Muscle layer of duodenum (tissue), 2 donors: ENCODE measurements at regions not wholly inside any gene's neighbourhood (a gene's known extent, or its start where the extent isn't known, plus 50 kb on each side); places are given as distances from the start of the nearest gene placed in this dataset.
"Not testable (repeated sequence)": the region's sequence is repeated elsewhere in the genome, so short reads cannot be mapped to it uniquely, and the experiment has no call there.

ENCODE experiments used
- H3K27ac ChIP-seq: one replicate; pipeline ENCODE4 v1.7.0; 2013; ENCODE audit warnings: mild to moderate bottlenecking, low read length
- H3K27me3 ChIP-seq: one replicate; pipeline ENCODE4 v1.7.0; 2013; ENCODE audit warnings: low read depth, mild to moderate bottlenecking, control low read depth, low read length
- H3K36me3 ChIP-seq, 2 donors: one replicate each; pipeline ENCODE4 v1.7.0; 2013; ENCODE audit warnings: low read length in 2 of 2, control low read depth in 1 of 2, mild to moderate bottlenecking in 1 of 2; ENCODE audit not compliant: insufficient read depth in 2 of 2, control insufficient read depth in 1 of 2
- H3K4me1 ChIP-seq, 2 donors: one replicate each; pipeline ENCODE4 v1.7.0; 2013; ENCODE audit warnings: low read length in 2 of 2, mild to moderate bottlenecking in 2 of 2, control low read depth in 1 of 2, moderate library complexity in 1 of 2; ENCODE audit not compliant: insufficient read depth in 2 of 2, control insufficient read depth in 1 of 2
- H3K4me3 ChIP-seq, 2 donors: one replicate each; pipeline ENCODE4 v1.7.0; 2013; ENCODE audit warnings: low read length in 2 of 2, low read depth in 1 of 2, mild to moderate bottlenecking in 1 of 2
- H3K9me3 ChIP-seq, 2 donors: one replicate each; pipeline ENCODE4 v1.7.0; 2013; ENCODE audit warnings: low read length in 2 of 2, control low read depth in 1 of 2, mild to moderate bottlenecking in 1 of 2; ENCODE audit not compliant: control insufficient read depth in 1 of 2
- donor health status: healthy.

DNA sequence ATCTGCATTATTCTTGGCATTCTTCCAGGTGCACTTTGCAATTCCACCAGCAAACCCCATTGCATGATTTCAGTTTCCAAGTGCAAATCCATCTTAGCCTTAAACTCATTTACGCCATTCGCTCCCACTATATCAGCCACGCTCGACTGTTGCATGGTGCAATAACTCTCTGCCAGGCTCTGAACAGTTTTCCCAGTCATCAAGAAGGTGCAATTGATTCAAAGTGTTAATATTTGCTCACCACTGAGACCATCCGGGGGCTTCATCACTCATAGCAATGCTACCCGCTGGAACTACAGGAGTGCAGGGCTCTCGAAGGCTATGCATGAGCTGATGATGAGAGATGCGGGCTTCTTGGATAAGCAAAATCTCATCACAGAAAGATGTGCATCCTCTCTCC, 488.2 kb downstream of the OMA1 start:
- no peaks in the 10 kb centered on the region for H3K36me3 ChIP-seq
- no peaks in the 10 kb centered on the region for H3K9me3 ChIP-seq
- H3K4me3 ChIP-seq = no peak overlapping the region
- no peaks in the 10 kb centered on the region for H3K4me1 ChIP-seq
- H3K27me3 ChIP-seq = no peaks in the 10 kb centered on the region
- no peak overlapping the region for H3K27ac ChIP-seq

DNA sequence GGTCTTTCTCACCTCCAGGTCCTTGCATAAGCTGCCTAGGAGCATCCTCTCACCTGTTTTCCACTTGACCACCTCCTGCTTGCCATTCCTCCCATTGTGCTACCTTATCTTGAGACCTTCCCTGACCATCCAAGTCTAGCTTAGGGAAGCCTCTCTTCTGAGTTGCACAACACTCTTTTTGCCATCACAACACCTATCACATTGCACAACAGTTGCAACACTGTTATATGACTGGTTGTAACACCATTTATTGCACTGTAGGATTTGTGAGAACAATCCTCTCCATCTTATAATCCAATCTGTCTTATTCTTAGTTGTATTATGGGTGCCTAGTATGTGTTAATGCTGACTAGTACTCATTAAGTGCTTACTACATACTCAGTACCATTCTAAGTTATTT, 488.7 kb downstream of the OMA1 start:
- no peaks in the 10 kb centered on the region for H3K4me1 ChIP-seq
- H3K27me3 ChIP-seq = no peaks in the 10 kb centered on the region
- H3K9me3 ChIP-seq = no peaks in the 10 kb centered on the region
- H3K4me3 ChIP-seq = no peak overlapping the region
- no peak overlapping the region for H3K27ac ChIP-seq
- no peaks in the 10 kb centered on the region for H3K36me3 ChIP-seq

- not testable (repeated sequence) for H3K27me3 ChIP-seq, H3K36me3 ChIP-seq, H3K4me1 ChIP-seq, H3K4me3 ChIP-seq, H3K27ac ChIP-seq, H3K9me3 ChIP-seq
Measured at GRCh38 chr1:58051187-58051586, 495.3 kb downstream of the OMA1 start.

GRCh38 chr1:58047265-58047858, 499.2 kb downstream of the OMA1 start:
- H3K4me1 ChIP-seq = no peaks in the 10 kb centered on the region
- no peaks in the 10 kb centered on the region for H3K27me3 ChIP-seq
- H3K9me3 ChIP-seq = no peaks in the 10 kb centered on the region
- no peak overlapping the region for H3K4me3 ChIP-seq
- H3K27ac ChIP-seq = no peak overlapping the region
- no peaks in the 10 kb centered on the region for H3K36me3 ChIP-seq

- Histone ChIP-seq H3K27me3 (no peaks in the 10 kb centered on the region), H3K27ac (no peak overlapping the region), H3K4me3 (no peak overlapping the region), H3K4me1 (no peaks in the 10 kb centered on the region), H3K36me3 (no peaks in the 10 kb centered on the region), H3K9me3 (no peaks in the 10 kb centered on the region)
Measured at GRCh38 chr1:58045094-58045705, 501.3 kb downstream of the OMA1 start.

DNA sequence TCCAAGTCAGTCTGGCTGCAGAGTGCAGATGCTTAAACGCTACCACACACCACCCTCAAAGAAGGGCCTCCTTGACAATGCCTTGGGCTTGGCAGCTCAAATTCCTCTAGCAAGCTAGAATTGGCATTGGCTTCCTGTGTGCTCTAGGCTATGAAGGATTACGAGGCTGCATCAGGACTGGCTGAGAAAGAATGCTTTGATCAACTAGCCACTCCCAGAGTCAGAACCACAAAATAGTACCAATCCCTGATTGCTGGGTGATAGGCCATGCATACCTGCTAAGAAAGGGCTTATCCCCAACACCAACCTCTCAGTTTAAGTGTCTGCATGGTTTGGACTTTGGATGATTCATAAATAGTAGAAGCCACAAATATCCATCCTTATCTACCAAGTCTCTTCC, 504.9 kb downstream of the OMA1 start:
- H3K9me3 ChIP-seq = no peaks in the 10 kb centered on the region
- no peaks in the 10 kb centered on the region for H3K36me3 ChIP-seq
- no peak overlapping the region for H3K4me3 ChIP-seq
- H3K4me1 ChIP-seq = no peaks in the 10 kb centered on the region
- H3K27me3 ChIP-seq = no peaks in the 10 kb centered on the region
- H3K27ac ChIP-seq = no peak overlapping the region

DNA sequence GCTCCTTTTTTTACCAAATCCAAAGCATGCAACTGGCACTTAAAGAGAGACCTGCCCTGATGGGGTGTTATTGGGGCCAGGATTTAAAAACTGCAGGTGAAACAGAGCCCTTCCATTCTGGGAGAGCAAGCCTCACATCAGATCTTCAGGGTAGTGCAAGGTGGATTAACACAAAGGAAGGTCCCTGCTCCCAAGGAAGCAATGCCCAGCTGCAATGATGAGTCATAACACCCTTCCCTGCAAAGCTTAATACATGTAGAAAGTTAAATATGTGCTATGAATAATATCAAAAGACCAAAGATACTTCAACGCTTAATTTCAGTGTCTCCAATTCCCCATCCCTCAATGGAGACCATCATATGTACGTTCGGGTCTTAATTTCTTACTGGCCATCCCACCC, 508.0 kb downstream of the OMA1 start:
- no peak overlapping the region for H3K4me3 ChIP-seq
- no peaks in the 10 kb centered on the region for H3K9me3 ChIP-seq

GRCh38 chr1:58035523-58035922, 511.0 kb downstream of the OMA1 start:
- Histone ChIP-seq H3K27me3 (no peaks in the 10 kb centered on the region), H3K27ac (no peak overlapping the region), H3K9me3 (no peaks in the 10 kb centered on the region), H3K36me3 (no peaks in the 10 kb centered on the region), H3K4me1 (no peaks in the 10 kb centered on the region), H3K4me3 (no peak overlapping the region)

More for the DNA sequence above, 508.0 kb downstream of the OMA1 start:
- Histone ChIP-seq H3K36me3 (no peaks in the 10 kb centered on the region), H3K27ac (no peak overlapping the region), H3K27me3 (no peaks in the 10 kb centered on the region), H3K4me1 (no peaks in the 10 kb centered on the region)

GRCh38 chr1:58033311-58033710, 513.2 kb downstream of the OMA1 start:
- Histone ChIP-seq H3K27me3 (no peaks in the 10 kb centered on the region), H3K9me3 (no peaks in the 10 kb centered on the region), H3K27ac (no peak overlapping the region), H3K36me3 (no peaks in the 10 kb centered on the region), H3K4me3 (no peak overlapping the region), H3K4me1 (no peaks in the 10 kb centered on the region)

DNA sequence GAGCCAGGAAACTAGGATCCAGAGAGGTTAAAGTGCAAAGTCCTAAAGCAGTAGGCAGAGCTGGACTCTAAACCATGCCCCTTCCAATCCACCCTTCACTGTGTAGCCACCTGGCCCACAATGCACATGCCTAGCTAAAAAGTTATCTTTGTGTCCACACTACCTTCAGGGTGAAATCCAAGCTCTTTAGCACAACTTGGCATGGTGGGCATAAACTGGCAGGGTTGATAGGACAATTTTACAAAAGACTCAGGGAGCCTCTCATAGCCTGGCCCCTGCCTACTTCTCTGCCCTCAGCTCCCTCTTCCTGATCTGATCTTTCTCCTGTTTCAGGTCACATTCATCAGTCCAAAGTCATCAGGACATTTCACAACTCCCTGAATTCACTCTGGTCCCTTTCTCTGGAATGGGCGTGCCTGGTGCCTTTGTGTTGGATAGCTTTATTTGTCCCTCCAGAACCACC, 513.9 kb downstream of the OMA1 start:
- H3K4me1 ChIP-seq = no peaks in the 10 kb centered on the region
- no peak overlapping the region for H3K27ac ChIP-seq
- no peaks in the 10 kb centered on the region for H3K27me3 ChIP-seq
- no peaks in the 10 kb centered on the region for H3K9me3 ChIP-seq
- H3K36me3 ChIP-seq = no peaks in the 10 kb centered on the region
- no peak overlapping the region for H3K4me3 ChIP-seq

DNA sequence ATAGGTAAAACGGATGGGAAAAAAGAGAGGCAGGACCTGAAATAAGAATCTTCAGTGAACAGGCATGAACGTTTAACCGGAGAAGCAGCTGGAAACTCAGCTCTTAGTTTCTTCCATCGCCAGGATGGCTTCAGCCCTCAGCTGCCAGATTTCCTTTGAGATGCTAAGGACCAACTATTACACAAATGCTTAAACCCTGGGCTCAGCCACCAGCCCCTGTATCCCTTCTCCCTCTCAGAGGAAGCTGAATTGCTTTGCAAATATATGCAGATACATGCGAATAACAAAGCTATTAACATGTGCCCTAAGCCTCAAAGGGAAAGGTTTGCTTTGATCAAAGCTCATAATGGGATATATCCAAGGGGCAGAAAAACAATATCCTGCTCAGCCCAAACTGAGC, 515.1 kb downstream of the OMA1 start:
- Histone ChIP-seq H3K36me3 (no peaks in the 10 kb centered on the region), H3K4me1 (no peaks in the 10 kb centered on the region), H3K4me3 (no peak overlapping the region)

DNA sequence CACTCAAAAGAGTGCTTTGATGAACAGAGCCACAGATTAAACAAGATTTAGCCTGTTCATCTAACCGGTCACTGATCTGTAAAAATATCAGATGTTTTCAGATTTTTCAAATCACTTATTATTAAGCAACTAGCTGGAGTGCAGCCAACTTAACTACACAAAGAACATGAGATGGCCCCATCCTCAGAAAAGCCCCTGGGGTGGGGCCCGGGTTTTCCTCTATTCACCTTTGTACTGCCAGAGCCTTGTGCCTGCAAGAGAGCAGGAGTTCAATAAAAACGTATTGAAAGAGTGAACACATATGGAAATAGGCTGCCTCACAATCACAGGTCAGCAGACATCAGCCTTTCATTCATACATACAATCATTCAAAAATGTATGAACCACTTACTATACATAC, 516.1 kb downstream of the OMA1 start:
- Histone ChIP-seq H3K4me3 (no peak overlapping the region), H3K36me3 (no peaks in the 10 kb centered on the region), H3K27ac (no peak overlapping the region), H3K27me3 (no peaks in the 10 kb centered on the region), H3K4me1 (no peaks in the 10 kb centered on the region), H3K9me3 (no peaks in the 10 kb centered on the region)

More for the DNA sequence above, 515.1 kb downstream of the OMA1 start:
- Histone ChIP-seq H3K27me3 (no peaks in the 10 kb centered on the region), H3K27ac (no peak overlapping the region), H3K9me3 (no peaks in the 10 kb centered on the region)
